NOMO-1 treated with dmso at 0.1 percent for 144 hours (cell line): ENCODE measurements at regions not wholly inside any gene's neighbourhood (a gene's known extent, or its start where the extent isn't known, plus 50 kb on each side); places are given as distances from the start of the nearest gene placed in this dataset.

Experiments used
- DNase-seq: peaks from one replicate; lab custom pipeline; 2025; ENCODE audit not compliant: unreplicated experiment; lab: John Stamatoyannopoulos, UW

DNA sequence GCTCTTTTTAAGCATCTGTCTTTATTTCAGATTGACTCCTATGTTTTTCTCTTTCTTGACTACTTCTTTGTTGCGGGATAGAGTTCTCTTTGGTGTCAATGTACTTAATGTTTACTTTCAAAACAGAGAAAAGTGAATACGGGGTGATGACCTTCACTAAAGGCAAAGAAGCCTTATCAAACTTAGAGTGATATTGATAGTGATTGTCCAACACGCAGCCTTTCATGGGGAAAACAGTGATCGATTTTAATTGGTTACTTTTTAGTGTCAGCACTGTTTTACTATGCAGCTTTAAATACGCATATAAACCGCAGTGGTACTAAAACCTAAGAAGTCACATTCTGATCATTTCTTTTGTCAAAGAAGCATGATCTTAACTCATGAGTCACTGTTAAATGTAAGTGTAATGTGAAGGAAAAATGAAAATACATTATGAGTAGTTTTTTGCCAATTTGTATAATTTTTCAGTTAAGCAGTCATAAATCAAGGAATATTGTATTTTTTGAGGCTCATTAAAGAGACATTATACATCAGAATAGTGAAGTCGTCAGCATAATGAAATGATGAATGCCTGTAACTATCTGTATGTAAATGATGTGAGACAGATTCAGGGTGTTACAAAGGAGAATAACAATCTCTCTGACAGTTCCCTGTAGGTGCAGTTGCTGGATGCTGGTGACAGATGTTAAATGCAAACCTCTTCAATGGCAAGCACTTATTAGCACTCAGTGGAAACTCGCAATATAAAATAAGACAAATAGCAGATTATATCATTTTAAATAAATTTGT, 2082.8 kb upstream of the TENM3 start:
- DNase-seq = no peak

DNA sequence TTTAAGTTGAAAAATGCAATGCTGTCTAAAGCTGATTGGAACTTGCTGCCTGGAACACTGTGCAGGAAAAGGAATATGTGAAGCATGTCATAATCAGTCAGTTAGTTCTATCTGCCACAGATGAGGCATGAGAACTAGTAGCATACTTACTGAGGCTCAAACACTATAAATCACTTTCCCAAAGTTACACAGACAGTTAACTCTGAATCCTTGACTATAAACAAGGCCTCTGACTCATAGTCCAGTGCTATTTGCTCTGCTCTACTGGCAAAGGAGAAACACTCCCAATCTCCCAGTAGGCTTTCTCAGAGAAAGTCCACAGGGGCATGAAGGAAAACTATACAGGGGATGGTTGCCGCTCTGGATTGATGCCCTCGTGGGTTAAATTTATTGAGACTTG, 2078.4 kb upstream of the TENM3 start:
- DNase-seq = no peak

DNA sequence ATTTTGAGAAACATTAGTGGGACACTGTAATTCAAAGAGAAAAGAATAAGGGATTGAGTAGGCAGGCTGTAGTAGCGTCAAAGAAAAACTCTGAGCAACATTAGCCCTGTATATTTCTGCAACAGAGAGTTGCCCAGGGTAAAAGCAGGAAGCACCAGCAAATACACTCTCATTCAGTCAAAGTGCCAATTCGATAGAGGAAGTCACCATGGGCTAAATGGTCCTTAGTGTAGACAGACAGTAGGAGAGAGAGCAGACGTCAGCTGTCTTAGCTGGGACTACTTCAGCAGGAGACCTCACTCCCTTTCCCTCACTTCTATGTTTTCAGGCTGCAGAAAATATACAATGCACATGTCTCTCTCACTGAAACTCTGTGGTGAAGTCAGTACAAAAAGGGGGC, 2073.8 kb upstream of the TENM3 start:
- peak; percentile 35 for DNase-seq

DNA sequence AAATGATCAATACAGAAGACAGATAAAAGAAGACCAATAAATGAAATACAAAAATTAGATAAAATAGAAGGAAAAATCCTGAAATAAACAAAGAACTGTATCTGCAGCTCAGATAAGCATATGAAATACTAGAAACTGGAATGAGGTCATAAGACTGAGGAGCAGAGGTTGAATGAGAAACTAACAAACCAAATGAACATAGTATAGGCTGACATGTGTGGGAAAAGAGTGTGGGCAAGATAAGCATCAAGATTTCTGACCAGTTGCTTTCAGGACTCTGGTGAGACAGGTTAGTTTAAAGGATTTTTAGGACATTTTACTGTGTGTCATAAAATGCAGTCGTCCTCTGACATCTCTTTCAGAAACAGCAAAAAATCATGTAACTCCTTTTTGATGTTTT, 2073.2 kb upstream of the TENM3 start:
- DNase-seq = no peak

DNA sequence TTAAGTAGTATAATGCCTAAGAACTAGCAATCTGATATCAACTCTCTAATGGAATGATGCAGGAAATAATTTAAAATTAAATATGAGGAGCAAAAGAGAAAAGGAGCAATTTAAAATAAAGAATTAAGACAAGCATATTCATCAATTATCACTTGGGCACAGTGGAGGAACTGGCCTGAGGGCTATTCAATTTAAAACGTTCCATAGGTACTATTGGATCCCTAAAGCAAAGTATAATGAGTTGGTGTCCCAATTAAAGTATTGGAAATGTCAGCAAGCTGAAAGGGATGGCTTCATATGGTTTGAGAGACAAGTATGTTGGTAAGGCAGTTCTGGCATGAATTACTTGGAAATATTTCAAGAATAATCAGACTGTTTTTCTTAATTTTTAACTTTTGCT, 2064.1 kb upstream of the TENM3 start:
- DNase-seq = no peak

DNA sequence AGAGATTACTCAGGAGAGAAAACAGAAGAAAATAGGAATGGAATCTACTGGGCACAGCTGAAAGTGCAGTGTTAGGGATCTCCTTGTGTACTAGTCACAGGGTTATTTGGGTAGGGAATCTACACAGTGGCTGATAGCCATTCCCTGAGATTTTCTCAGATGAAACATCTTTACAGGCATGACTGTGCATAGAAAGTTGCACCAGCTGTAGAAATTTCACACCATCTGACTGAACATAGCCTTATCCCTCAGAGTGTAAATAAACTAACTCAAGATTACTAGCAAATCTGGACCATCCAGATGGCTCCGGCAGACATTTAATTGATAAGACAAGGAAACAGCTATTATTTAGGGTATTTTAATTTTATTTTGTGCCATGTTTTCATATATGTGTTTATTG, 2053.5 kb upstream of the TENM3 start:
- DNase-seq = no peak

DNA sequence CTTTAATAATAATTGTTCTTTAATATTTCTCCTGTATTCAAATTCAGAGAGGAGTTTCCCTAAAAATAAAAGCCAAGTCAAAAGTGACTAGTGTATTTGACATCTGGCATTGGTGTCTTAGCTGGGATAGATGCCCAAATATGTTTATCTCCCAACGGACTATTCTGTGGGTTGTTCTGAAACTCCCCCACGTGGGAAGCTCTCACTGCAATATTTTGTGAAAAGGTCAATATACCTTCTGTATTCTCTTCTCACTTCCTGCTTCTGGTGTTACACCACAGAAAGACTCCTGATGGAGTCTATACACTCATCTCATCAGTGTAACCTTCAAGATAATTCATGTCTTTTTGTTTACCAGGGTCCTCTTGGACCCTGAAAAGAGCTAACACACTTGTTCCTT, 2052.8 kb upstream of the TENM3 start:
- DNase-seq = no peak

DNA sequence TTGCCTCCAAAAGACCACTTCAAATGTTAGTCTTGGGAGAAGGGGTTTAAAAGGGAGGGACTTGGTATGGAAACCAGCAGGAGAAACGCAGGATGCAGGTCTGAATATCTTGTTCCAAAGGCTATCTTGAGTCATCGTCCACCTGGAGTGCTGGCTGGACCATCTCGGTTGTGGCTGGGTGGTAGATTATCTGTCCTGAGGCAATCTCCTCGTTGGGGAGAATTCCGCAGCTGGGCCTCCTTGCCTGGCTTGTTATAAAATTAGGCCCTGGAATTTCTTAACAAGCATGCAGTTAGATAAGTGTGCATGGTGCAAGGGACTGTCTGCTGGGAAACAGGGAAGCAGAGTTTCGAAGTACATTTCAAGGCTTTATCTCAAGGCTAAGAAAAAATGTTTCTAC, 2045.7 kb upstream of the TENM3 start:
- DNase-seq = no peak

- DNase-seq = no peak
Measured at GRCh38 chr4:180203349-180203748, 2039.9 kb upstream of the TENM3 start.

- DNase-seq = no peak
Measured at GRCh38 chr4:180205276-180205675, 2037.9 kb upstream of the TENM3 start.

- no peak for DNase-seq
Measured at GRCh38 chr4:180207921-180208320, 2035.3 kb upstream of the TENM3 start.

DNA sequence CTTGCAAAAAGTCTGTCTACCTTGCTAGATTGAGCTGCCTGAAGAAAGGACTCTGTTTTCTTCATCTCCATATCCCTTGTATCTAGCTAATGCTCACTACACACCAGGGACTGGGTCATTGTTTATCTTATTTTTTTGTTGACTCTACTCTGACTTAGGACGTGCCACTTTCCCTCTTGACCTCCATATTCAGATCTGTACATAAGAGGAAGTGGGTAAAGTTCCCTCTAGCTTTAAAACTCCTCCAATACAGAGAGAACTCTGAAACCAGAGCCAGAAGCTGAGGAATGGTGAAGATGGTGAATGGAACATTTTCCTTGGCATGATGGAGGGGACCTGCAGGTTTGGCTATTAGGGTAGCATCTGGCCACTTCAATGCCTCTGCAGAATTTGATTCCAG, 2026.1 kb upstream of the TENM3 start:
- DNase-seq = no peak

DNA sequence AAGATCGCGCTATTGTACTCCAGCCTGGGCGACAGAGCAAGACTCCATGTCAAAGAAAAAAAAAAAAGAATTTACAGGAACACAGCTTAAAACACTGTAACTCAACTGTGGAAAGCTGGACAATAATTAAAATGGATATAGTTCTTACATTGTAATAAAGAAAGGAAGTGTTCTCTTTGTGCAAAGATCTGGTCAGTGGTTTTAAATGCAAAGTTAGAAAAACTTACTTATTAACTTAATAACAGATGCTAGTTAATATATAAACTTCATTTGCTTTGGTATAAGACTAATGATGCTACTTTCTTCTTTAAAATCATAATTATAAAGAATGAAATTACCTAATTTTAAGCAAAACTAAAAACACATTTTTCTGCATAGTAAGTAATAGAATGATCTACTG, 2024.1 kb upstream of the TENM3 start:
- DNase-seq = no peak

GRCh38 chr4:180225977-180226376, 2017.2 kb upstream of the TENM3 start:
- no peak for DNase-seq

GRCh38 chr4:180234730-180235129, 2008.5 kb upstream of the TENM3 start:
- no peak for DNase-seq

GRCh38 chr4:180240670-180241069, 2002.5 kb upstream of the TENM3 start:
- no peak for DNase-seq

- no peak for DNase-seq
Measured at GRCh38 chr4:180253419-180253818, 1989.8 kb upstream of the TENM3 start.

- DNase-seq = no peak
Measured at GRCh38 chr4:180261346-180261745, 1981.9 kb upstream of the TENM3 start.

DNA sequence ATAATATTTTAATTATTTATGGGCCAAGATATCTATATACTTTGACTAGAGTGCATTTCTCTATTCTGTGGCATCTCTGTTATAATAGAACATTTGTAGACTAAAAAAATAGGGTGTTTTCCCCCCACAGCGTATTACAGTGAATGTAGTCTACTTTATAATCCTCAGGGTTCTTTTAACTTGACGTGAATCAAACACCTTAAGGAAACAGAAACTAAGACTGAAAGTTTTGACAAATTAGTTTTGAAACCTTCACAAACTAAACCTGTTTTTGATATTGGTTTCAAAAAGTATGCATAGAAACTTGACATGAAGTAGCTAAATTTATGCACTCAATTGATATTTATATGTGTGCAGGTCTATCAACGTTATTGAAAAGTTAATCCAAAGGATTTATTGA, 1963.1 kb upstream of the TENM3 start:
- DNase-seq = no peak

GRCh38 chr4:180280726-180281297, 1962.4 kb upstream of the TENM3 start:
- DNase-seq = no peak

- DNase-seq = no peak
Measured at GRCh38 chr4:180281724-180282123, 1961.5 kb upstream of the TENM3 start.

- no peak for DNase-seq
Measured at GRCh38 chr4:180284267-180284666, 1958.9 kb upstream of the TENM3 start.

DNA sequence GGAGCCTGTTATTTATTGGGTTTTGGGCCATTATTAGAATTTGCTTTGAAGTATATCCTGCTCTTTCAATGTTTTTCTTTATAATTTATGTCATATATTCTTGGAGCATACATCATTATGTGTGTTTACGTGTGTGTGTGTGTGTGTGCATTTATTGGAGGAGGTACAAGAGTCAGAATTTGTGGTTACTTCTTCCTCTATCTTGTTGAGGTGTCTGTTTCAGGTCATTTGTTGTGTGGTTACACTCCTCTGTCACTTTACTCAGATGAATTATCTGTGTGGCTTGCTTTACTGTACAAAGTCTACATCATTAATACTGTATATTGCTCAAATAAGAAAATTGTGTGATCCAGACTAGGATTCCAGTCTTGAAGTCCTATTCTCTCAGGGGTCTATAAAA, 1957.4 kb upstream of the TENM3 start:
- no peak for DNase-seq
